Endothelial cell of umbilical vein (primary cell): ENCODE measurements at regions not wholly inside any gene's neighbourhood (a gene's known extent, or its start where the extent isn't known, plus 50 kb on each side); places are given as distances from the start of the nearest gene placed in this dataset.

Source experiments
- BruUV-seq: library from RNA; stranded (reverse); fragments of 400-500 nt; replicated peaks from 2 replicates; lab custom pipeline; 2021; lab: Mats Ljungman, UMichigan
- CTCF ChIA-PET: fragments of 300-600, 350-600 bp; sonication (Branson Sonifier 250); formaldehyde crosslinking; loops from one replicate; lab custom pipeline; 2021; ENCODE audit warnings: antibody characterized with exemption, inconsistent platforms; lab: Charles Lee
- POLR2A ChIA-PET: fragments of 300-600, 350-600 bp; sonication (Branson Sonifier 250); formaldehyde crosslinking; loops from one replicate; lab custom pipeline; 2021; ENCODE audit warnings: antibody characterized with exemption, inconsistent platforms; lab: Charles Lee
- DNase-seq: peaks from one replicate; pipeline ENCODE4 v3.0.0-alpha.2; 2011; ENCODE audit warnings: low read depth, low spot score
- FAIRE-seq: peaks from 2 replicates; lab custom pipeline; 2011; peaks lifted over from hg19 to GRCh38; lab: Jason Lieb, UNC
- H2AFZ ChIP-seq: 2 replicates; pipeline ENCODE4 v1.6.0; 2012; ENCODE audit warnings: low read depth, low read length, control low read depth, inconsistent platforms
- H3K27ac ChIP-seq: 2 replicates; pipeline ENCODE4 v1.5.1; 2011; ENCODE audit warnings: low read depth, mild to moderate bottlenecking, control low read depth, low read length, moderate library complexity; ENCODE audit not compliant: insufficient read depth
- H3K27me3 ChIP-seq, 2 experiments: 2 replicates each; pipeline versions ENCODE4 v1.6.0 to v1.6.1; 2011; ENCODE audit warnings: low read length in 2 of 2, mixed read lengths in 1 of 2; ENCODE audit not compliant: control insufficient read depth in 2 of 2, insufficient read depth in 2 of 2
- H3K36me3 ChIP-seq, 2 experiments: 2 replicates in 1 of 2; 3 replicates in 1 of 2; pipeline ENCODE4 v1.5.1; 2011; ENCODE audit warnings: low read length in 2 of 2, mild to moderate bottlenecking in 1 of 2, moderate library complexity in 1 of 2; ENCODE audit not compliant: control insufficient read depth in 2 of 2, insufficient read depth in 2 of 2; ENCODE audit errors: extremely low read depth in 1 of 2
- H3K4me1 ChIP-seq: 3 replicates; pipeline ENCODE4 v1.5.1; 2011; ENCODE audit warnings: mild to moderate bottlenecking, low read length; ENCODE audit not compliant: control insufficient read depth, insufficient read depth; ENCODE audit errors: extremely low read depth
- H3K4me2 ChIP-seq: 2 replicates; pipeline ENCODE4 v1.6.1; 2011; ENCODE audit warnings: low read length, control low read depth, mixed read lengths; ENCODE audit not compliant: insufficient read depth
- H3K4me3 ChIP-seq, 3 experiments: fragments of 200-600 bp in 1 of 3; sonication (generic), shearing (Covaris generic) in 1 of 3; replicated peaks in 1 of 3; 2 replicates each; pipeline ENCODE4 v1.5.1; 2011 to 2016; ENCODE audit warnings: control low read depth in 3 of 3, low read length in 3 of 3, mild to moderate bottlenecking in 2 of 3, inconsistent platforms in 1 of 3, low read depth in 1 of 3, moderate library complexity in 1 of 3; ENCODE audit not compliant: insufficient read depth in 1 of 3
- H3K79me2 ChIP-seq: 2 replicates; pipeline ENCODE4 v1.6.0; 2012; ENCODE audit warnings: low read length, inconsistent platforms; ENCODE audit not compliant: control insufficient read depth, insufficient read depth
- H3K9ac ChIP-seq: replicated peaks from 2 replicates; pipeline ENCODE3; 2011; ENCODE audit warnings: low read length, control low read depth; ENCODE audit not compliant: insufficient read depth; ENCODE audit errors: extremely low read depth
- H3K9me1 ChIP-seq: replicated peaks from 3 replicates; pipeline ENCODE4 v1.6.0; 2011; ENCODE audit warnings: mild to moderate bottlenecking, low read length; ENCODE audit not compliant: control insufficient read depth, insufficient read depth; ENCODE audit errors: extremely low read depth
- H3K9me3 ChIP-seq: replicated peaks from 2 replicates; pipeline ENCODE4 v1.5.1; 2012; ENCODE audit warnings: low read length, inconsistent platforms; ENCODE audit not compliant: control insufficient read depth, insufficient read depth
- H4K20me1 ChIP-seq: replicated peaks from 2 replicates; pipeline ENCODE3; 2011; ENCODE audit warnings: mild to moderate bottlenecking, low read length; ENCODE audit not compliant: control insufficient read depth, insufficient read depth; ENCODE audit errors: extremely low read depth
- EZH2 ChIP-seq: IDR thresholded peaks from 2 replicates; pipeline ENCODE4 v1.6.1; 2012; ENCODE audit warnings: borderline replicate concordance, low read depth, mild to moderate bottlenecking, moderate library complexity, low read length, inconsistent platforms; ENCODE audit not compliant: severe bottlenecking
- FOS ChIP-seq: IDR thresholded peaks from 2 replicates; pipeline ENCODE4 v1.6.1; 2011; ENCODE audit warnings: mild to moderate bottlenecking, low read length, moderate library complexity, borderline replicate concordance; ENCODE audit not compliant: insufficient read depth
- GATA2 ChIP-seq: IDR thresholded peaks from 2 replicates; pipeline ENCODE4 v1.7.0; 2011; ENCODE audit warnings: low read depth, mild to moderate bottlenecking, moderate library complexity, mixed read lengths, low read length; ENCODE audit not compliant: insufficient read length, insufficient read depth
- JUN ChIP-seq: IDR thresholded peaks from 2 replicates; pipeline ENCODE4 v1.6.1; 2011; ENCODE audit warnings: borderline replicate concordance, low read depth; ENCODE audit not compliant: insufficient read length, insufficient read depth
- MYC ChIP-seq: IDR thresholded peaks from one replicate; pipeline ENCODE4 v1.6.1; 2011; ENCODE audit warnings: mild to moderate bottlenecking, low read depth, low read length
- POLR2A ChIP-seq: IDR thresholded peaks from 2 replicates; pipeline ENCODE4 v1.6.1; 2012; ENCODE audit warnings: low read depth, mild to moderate bottlenecking, control low read depth, low read length
- POLR2AphosphoS5 ChIP-seq: IDR thresholded peaks from 2 replicates; pipeline ENCODE4 v1.6.1; 2012; ENCODE audit warnings: low read depth, mild to moderate bottlenecking, control low read depth, low read length, moderate library complexity; ENCODE audit not compliant: insufficient read depth
- dilution Hi-C: fragments of 300-500 bp; cut with MboI; formaldehyde crosslinking; loops from one replicate; pipeline ENCODE4 v1.15.0; 2019; ENCODE audit warnings: low sequenced_read_pairs; ENCODE audit not compliant: extremely low pct_ligation_motif_present
- intact Hi-C: fragments of 100-400 bp; cut with micrococcal nuclease; formaldehyde crosslinking; loops from one replicate; pipeline ENCODE4 v1.10.0; 2022
- TF ChIP-seq, protein P1 (sequence below): IDR thresholded peaks from 2 replicates; pipeline ENCODE4 v1.6.1; 2011; ENCODE audit not compliant: insufficient read depth, insufficient read length
- TF ChIP-seq, protein P2 (sequence below), 2 donors: IDR thresholded peaks; 1 replicate in 1 of 2; 2 replicates in 1 of 2; pipeline ENCODE4 v1.5.1; 2011; ENCODE audit warnings: low read length in 2 of 2, mild to moderate bottlenecking in 2 of 2, moderate library complexity in 2 of 2, control low read depth in 1 of 2, inconsistent platforms in 1 of 2, low read depth in 1 of 2; ENCODE audit not compliant: insufficient read depth in 1 of 2; ENCODE audit errors: extremely low read depth in 1 of 2

DNA sequence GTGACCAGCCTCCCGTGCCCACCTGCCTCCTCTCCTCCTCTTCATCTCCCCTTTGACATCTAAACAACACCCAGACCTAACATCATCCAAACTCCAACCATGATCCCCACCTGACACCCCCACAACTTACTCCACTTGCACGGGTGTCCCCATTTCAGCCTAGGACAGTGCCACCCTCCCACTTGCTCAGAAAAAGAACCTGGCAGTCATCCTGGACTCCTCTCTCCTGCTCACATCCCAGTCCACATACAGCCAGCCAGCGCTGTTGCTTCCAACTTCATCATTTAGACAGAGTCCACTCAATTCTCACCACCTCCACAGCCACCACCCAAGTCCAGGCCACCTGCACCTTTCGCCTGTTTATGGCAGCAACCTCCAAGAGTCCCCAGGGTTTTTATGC, 485.7 kb downstream of the MN1 start:
- no peak for TF ChIP-seq FOS
- TF ChIP-seq, protein P1, sequence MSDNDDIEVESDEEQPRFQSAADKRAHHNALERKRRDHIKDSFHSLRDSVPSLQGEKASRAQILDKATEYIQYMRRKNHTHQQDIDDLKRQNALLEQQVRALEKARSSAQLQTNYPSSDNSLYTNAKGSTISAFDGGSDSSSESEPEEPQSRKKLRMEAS = no peak
- TF ChIP-seq POLR2AphosphoS5 = no peak
- TF ChIP-seq, protein P2, sequence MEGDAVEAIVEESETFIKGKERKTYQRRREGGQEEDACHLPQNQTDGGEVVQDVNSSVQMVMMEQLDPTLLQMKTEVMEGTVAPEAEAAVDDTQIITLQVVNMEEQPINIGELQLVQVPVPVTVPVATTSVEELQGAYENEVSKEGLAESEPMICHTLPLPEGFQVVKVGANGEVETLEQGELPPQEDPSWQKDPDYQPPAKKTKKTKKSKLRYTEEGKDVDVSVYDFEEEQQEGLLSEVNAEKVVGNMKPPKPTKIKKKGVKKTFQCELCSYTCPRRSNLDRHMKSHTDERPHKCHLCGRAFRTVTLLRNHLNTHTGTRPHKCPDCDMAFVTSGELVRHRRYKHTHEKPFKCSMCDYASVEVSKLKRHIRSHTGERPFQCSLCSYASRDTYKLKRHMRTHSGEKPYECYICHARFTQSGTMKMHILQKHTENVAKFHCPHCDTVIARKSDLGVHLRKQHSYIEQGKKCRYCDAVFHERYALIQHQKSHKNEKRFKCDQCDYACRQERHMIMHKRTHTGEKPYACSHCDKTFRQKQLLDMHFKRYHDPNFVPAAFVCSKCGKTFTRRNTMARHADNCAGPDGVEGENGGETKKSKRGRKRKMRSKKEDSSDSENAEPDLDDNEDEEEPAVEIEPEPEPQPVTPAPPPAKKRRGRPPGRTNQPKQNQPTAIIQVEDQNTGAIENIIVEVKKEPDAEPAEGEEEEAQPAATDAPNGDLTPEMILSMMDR (IDR thresholded peaks at IDR 0.05; ENCODE audit: extremely low read depth in 1 of 2, insufficient read depth in 1 of 2, low read depth in 1 of 2, low read length in 2 of 2) = no peak
- no peak for TF ChIP-seq EZH2
- no peak for TF ChIP-seq GATA2
- TF ChIP-seq MYC = no peak
- TF ChIP-seq POLR2A = no peak
- no peak for TF ChIP-seq JUN
- H3K4me3 ChIP-seq = no peak overlapping the region
- H3K4me1 ChIP-seq = peaks cover 6% of the 10 kb centered on the region
- no peak overlapping the region for H3K27ac ChIP-seq
- no peaks in the 10 kb centered on the region for H3K9me1 ChIP-seq
- dilution Hi-C loops = no loop called here
- POLR2A ChIA-PET = no interaction called here
- no peaks in the 10 kb centered on the region for H3K36me3 ChIP-seq
- no peaks in the 10 kb centered on the region for H3K27me3 ChIP-seq
- H2AFZ ChIP-seq = no peak overlapping the region
- BruUV-seq = no TSS peak
- H3K9me3 ChIP-seq = no peaks in the 10 kb centered on the region
- no peaks in the 10 kb centered on the region for H3K79me2 ChIP-seq
- FAIRE-seq (no peak), DNase-seq (no peak)
- intact Hi-C loops = no loop called here
- CTCF ChIA-PET = no interaction called here
- H4K20me1 ChIP-seq = no peaks in the 10 kb centered on the region
- H3K4me2 ChIP-seq = no peak overlapping the region
- H3K9ac ChIP-seq = no peak overlapping the region
